SK-N-SH treated with all-trans-retinoic acid at 6 μM for 48 hours (cell line): ENCODE measurements at regions not wholly inside any gene's neighbourhood (a gene's known extent, or its start where the extent isn't known, plus 50 kb on each side); places are given as distances from the start of the nearest gene placed in this dataset.

ENCODE experiments used
- ATAC-seq: fragments of 200-7000 bp; cut with Tn5 transposase; 3 replicates; pipeline ENCODE4 v1.9.1; 2020; ENCODE audit warnings: mild to moderate bottlenecking, moderate library complexity
- BACH2 ChIP-seq: fragments of 250-450 bp; sonication (Bioruptor Pico); IDR thresholded peaks from 2 replicates; pipeline ENCODE4 v1.9.0; 2021; ENCODE audit warnings: mild to moderate bottlenecking, borderline replicate concordance
- CREB5 ChIP-seq: fragments of 250-450 bp; sonication (Bioruptor Pico); IDR thresholded peaks from 2 replicates; pipeline ENCODE4 v1.5.1; 2020; ENCODE audit warnings: low read depth, mild to moderate bottlenecking, moderate library complexity
- CSDC2 ChIP-seq: fragments of 250-450 bp; sonication (Bioruptor Pico); IDR thresholded peaks from 2 replicates; pipeline ENCODE4 v1.5.0; 2020; ENCODE audit warnings: mild to moderate bottlenecking, moderate library complexity
- CSRNP3 ChIP-seq: fragments of 250-450 bp; sonication (Bioruptor Pico); IDR thresholded peaks from 2 replicates; pipeline ENCODE4 v1.5.1; 2021; ENCODE audit warnings: mild to moderate bottlenecking, moderate library complexity
- ESRRG ChIP-seq: fragments of 250-450 bp; sonication (Bioruptor Pico); IDR thresholded peaks from 2 replicates; pipeline ENCODE4 v1.6.1; 2021; ENCODE audit warnings: mild to moderate bottlenecking
- GLIS3 ChIP-seq: fragments of 250-450 bp; sonication (Bioruptor Pico); IDR thresholded peaks from 2 replicates; pipeline ENCODE4 v1.5.0; 2020; ENCODE audit warnings: mild to moderate bottlenecking, moderate library complexity
- ISL1 ChIP-seq: fragments of 250-450 bp; sonication (Bioruptor Pico); IDR thresholded peaks from 2 replicates; pipeline ENCODE4 v2.1.2; 2022; ENCODE audit warnings: mild to moderate bottlenecking, moderate library complexity
- PATZ1 ChIP-seq: fragments of 250-450 bp; sonication (Bioruptor Pico); IDR thresholded peaks from 2 replicates; pipeline ENCODE4 v1.8.0; 2020; ENCODE audit warnings: mild to moderate bottlenecking, moderate library complexity, borderline replicate concordance
- POU6F1 ChIP-seq: fragments of 250-450 bp; sonication (Bioruptor Pico); IDR thresholded peaks from 2 replicates; pipeline ENCODE4 v1.8.0; 2021; ENCODE audit warnings: low read depth, mild to moderate bottlenecking, moderate library complexity, borderline replicate concordance
- RARB ChIP-seq: fragments of 250-450 bp; sonication (Bioruptor Pico); IDR thresholded peaks from 2 replicates; pipeline ENCODE4 v1.8.0; 2021; ENCODE audit warnings: mild to moderate bottlenecking, moderate library complexity
- SNAI2 ChIP-seq: fragments of 250-450 bp; sonication (Bioruptor Pico); IDR thresholded peaks from 2 replicates; pipeline ENCODE4 v1.5.0; 2020; ENCODE audit warnings: mild to moderate bottlenecking, moderate library complexity
- TCF4 ChIP-seq: fragments of 250-450 bp; sonication (Bioruptor Pico); IDR thresholded peaks from 2 replicates; pipeline ENCODE4 v1.8.0; 2021; ENCODE audit warnings: mild to moderate bottlenecking, moderate library complexity, borderline replicate concordance
- TOX ChIP-seq: fragments of 250-450 bp; sonication (Bioruptor Pico); IDR thresholded peaks from 2 replicates; pipeline ENCODE4 v1.8.0; 2021; ENCODE audit warnings: mild to moderate bottlenecking, moderate library complexity, borderline replicate concordance
- TSHZ2 ChIP-seq: fragments of 250-450 bp; sonication (Bioruptor Pico); IDR thresholded peaks from 2 replicates; pipeline ENCODE4 v1.5.0; 2020; ENCODE audit warnings: mild to moderate bottlenecking, moderate library complexity
- ZC3H10 ChIP-seq: fragments of 250-450 bp; sonication (Bioruptor Pico); IDR thresholded peaks from 2 replicates; pipeline ENCODE4 v1.5.1; 2021; ENCODE audit warnings: mild to moderate bottlenecking, moderate library complexity
- ZFP3 ChIP-seq: fragments of 250-450 bp; sonication (Bioruptor Pico); IDR thresholded peaks from 2 replicates; pipeline ENCODE4 v1.5.0; 2020; ENCODE audit warnings: mild to moderate bottlenecking, moderate library complexity
- ZFP30 ChIP-seq: fragments of 450-650 bp; formaldehyde crosslinking; IDR thresholded peaks from 2 replicates; pipeline ENCODE4 v1.5.0; 2022; ENCODE audit warnings: mild to moderate bottlenecking, moderate library complexity
- ZNF565 ChIP-seq: fragments of 450-650 bp; formaldehyde crosslinking; conservative IDR thresholded peaks from 2 replicates; pipeline ENCODE4 v1.5.0; 2020; ENCODE audit warnings: low read depth, mild to moderate bottlenecking, moderate library complexity
- ZNF70 ChIP-seq: fragments of 450-650 bp; formaldehyde crosslinking; IDR thresholded peaks from 2 replicates; pipeline ENCODE4 v1.5.0; 2020; ENCODE audit warnings: mild to moderate bottlenecking, moderate library complexity

- TF ChIP-seq PATZ1 (no peak), GLIS3 (no peak), BACH2 (CRISPR knock-in tag) (no peak)
- no peak for ATAC-seq
These were observed 1061.0 kb upstream of the TMEM132C start for GRCh38 chr12:127205781-127206555.

- no peak for ATAC-seq
- no peak for TF ChIP-seq CREB5
- TF ChIP-seq CSDC2 (CRISPR knock-in tag): no peak
- TF ChIP-seq ESRRG (CRISPR knock-in tag): no peak
- no peak for TF ChIP-seq PATZ1
- TF ChIP-seq TOX: no peak
- no peak for TF ChIP-seq POU6F1
- TF ChIP-seq TCF4: no peak
- no peak for TF ChIP-seq ZNF565 (CRISPR knock-in tag)
- no peak for TF ChIP-seq ZFP3 (CRISPR knock-in tag)
- no peak for TF ChIP-seq CSRNP3 (CRISPR knock-in tag)
- no peak for TF ChIP-seq RARB (CRISPR knock-in tag)
- TF ChIP-seq ZNF70 (CRISPR knock-in tag): no peak
- TF ChIP-seq BACH2 (CRISPR knock-in tag): no peak
These were observed 1057.7 kb upstream of the TMEM132C start for GRCh38 chr12:127209318-127209717.

- no peak for ATAC-seq
- TF ChIP-seq BACH2 (CRISPR knock-in tag) (no peak), ZC3H10 (no peak), CSDC2 (CRISPR knock-in tag) (no peak), CREB5 (no peak), ZFP30 (no peak), POU6F1 (no peak), SNAI2 (CRISPR knock-in tag) (no peak), ISL1 (CRISPR knock-in tag) (no peak), CSRNP3 (CRISPR knock-in tag) (no peak), PATZ1 (no peak), TSHZ2 (CRISPR knock-in tag) (no peak)
These were observed 1052.8 kb upstream of the TMEM132C start for GRCh38 chr12:127214186-127214585.
